ENCODE measurements at regions not wholly inside any gene's neighbourhood (a gene's known extent, or its start where the extent isn't known, plus 50 kb on each side); places are given as distances from the start of the nearest gene placed in this dataset.

DNA sequence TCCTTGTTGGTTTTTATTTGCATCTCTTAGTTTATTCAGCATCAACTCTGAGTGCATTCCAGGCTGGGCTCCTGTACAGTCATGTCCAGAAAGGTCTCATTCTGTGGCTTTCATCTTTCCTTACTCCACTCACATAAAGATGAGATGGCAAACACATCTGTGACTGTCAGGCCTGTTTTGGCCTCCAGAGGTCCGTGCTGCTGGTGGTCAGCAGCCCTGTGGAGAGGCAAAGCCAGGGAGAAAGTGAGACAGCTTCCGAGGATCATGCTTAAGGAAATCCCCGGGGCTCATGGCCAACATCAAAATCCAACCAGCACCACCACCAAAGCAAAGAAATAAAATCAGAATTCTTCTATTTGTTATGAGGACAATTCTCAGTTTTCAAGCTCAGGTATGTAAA lies 96.1 kb upstream of the HIVEP3 start:
- ChIA-PET POLR2A (no interaction called here), CTCF (no interaction called here)
- no peaks in the 10 kb centered on the region for H3K4me1 ChIP-seq (ENCODE audit: control insufficient read depth, insufficient read depth, low read length)
- no peak overlapping the region for H3K4me3 ChIP-seq (ENCODE audit: low read depth, low read length)
- no peak overlapping the region for H3K27ac ChIP-seq (ENCODE audit: extremely low read depth, low read depth, low read length)
- TF ChIP-seq ZNF169 (tag by site-specific recombination; IDR thresholded peaks at IDR 0.05), result no peak
- no peak for TF ChIP-seq ZNF707 (tag by site-specific recombination; IDR thresholded peaks at IDR 0.05)
- TF ChIP-seq, protein P1, sequence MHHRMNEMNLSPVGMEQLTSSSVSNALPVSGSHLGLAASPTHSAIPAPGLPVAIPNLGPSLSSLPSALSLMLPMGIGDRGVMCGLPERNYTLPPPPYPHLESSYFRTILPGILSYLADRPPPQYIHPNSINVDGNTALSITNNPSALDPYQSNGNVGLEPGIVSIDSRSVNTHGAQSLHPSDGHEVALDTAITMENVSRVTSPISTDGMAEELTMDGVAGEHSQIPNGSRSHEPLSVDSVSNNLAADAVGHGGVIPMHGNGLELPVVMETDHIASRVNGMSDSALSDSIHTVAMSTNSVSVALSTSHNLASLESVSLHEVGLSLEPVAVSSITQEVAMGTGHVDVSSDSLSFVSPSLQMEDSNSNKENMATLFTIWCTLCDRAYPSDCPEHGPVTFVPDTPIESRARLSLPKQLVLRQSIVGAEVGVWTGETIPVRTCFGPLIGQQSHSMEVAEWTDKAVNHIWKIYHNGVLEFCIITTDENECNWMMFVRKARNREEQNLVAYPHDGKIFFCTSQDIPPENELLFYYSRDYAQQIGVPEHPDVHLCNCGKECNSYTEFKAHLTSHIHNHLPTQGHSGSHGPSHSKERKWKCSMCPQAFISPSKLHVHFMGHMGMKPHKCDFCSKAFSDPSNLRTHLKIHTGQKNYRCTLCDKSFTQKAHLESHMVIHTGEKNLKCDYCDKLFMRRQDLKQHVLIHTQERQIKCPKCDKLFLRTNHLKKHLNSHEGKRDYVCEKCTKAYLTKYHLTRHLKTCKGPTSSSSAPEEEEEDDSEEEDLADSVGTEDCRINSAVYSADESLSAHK (tag by site-specific recombination; IDR thresholded peaks at IDR 0.05), result no peak
- no peak for TF ChIP-seq KLF9 (tag by site-specific recombination; IDR thresholded peaks at IDR 0.05; ENCODE audit: low read depth)
- TF ChIP-seq, protein P2, sequence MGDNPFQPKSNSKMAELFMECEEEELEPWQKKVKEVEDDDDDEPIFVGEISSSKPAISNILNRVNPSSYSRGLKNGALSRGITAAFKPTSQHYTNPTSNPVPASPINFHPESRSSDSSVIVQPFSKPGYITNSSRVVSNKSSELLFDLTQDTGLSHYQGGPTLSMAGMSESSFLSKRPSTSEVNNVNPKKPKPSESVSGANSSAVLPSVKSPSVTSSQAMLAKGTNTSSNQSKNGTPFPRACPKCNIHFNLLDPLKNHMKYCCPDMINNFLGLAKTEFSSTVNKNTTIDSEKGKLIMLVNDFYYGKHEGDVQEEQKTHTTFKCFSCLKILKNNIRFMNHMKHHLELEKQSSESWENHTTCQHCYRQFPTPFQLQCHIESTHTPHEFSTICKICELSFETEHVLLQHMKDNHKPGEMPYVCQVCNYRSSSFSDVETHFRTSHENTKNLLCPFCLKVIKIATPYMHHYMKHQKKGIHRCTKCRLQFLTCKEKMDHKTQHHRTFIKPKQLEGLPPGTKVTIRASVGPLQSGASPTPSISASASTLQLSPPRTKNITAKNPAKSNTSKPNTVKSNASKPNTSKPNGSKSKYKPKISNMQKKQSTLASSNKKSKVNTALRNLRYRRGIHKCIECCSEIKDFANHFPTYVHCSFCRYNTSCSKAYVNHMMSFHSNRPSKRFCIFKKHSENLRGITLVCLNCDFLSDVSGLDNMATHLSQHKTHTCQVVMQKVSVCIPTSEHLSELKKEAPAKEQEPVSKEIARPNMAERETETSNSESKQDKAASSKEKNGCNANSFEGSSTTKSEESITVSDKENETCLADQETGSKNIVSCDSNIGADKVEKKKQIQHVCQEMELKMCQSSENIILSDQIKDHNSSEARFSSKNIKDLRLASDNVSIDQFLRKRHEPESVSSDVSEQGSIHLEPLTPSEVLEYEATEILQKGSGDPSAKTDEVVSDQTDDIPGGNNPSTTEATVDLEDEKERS (tag by site-specific recombination; IDR thresholded peaks at IDR 0.05), result no peak
- TF ChIP-seq GLIS2 (tag by site-specific recombination; IDR thresholded peaks at IDR 0.05), result no peak
- TF ChIP-seq ZNF670 (tag by site-specific recombination; IDR thresholded peaks at IDR 0.05; ENCODE audit: low read depth), result no peak
- no peak for TF ChIP-seq ZNF777 (tag by site-specific recombination; IDR thresholded peaks at IDR 0.05; ENCODE audit: borderline replicate concordance)
- no peak for TF ChIP-seq HOXA7 (CRISPR knock-in tag; IDR thresholded peaks at IDR 0.05; ENCODE audit: borderline replicate concordance)
- TF ChIP-seq GFI1B (tag by site-specific recombination; IDR thresholded peaks at IDR 0.05), result no peak
- no peak for TF ChIP-seq ZNF560 (tag by site-specific recombination; IDR thresholded peaks at IDR 0.05; ENCODE audit: borderline replicate concordance)
- no peak for TF ChIP-seq ZNF571 (tag by site-specific recombination; IDR thresholded peaks at IDR 0.05)
- TF ChIP-seq ZSCAN16 (tag by site-specific recombination; IDR thresholded peaks at IDR 0.05), result no peak
- no peaks in the 10 kb centered on the region for H3K36me3 ChIP-seq (ENCODE audit: control insufficient read depth in 2 of 2, insufficient read depth in 1 of 2, low read length in 2 of 2)
- H3K9me3 ChIP-seq (ENCODE audit: control insufficient read depth, insufficient read depth, low read depth, low read length), result no peaks in the 10 kb centered on the region

DNA sequence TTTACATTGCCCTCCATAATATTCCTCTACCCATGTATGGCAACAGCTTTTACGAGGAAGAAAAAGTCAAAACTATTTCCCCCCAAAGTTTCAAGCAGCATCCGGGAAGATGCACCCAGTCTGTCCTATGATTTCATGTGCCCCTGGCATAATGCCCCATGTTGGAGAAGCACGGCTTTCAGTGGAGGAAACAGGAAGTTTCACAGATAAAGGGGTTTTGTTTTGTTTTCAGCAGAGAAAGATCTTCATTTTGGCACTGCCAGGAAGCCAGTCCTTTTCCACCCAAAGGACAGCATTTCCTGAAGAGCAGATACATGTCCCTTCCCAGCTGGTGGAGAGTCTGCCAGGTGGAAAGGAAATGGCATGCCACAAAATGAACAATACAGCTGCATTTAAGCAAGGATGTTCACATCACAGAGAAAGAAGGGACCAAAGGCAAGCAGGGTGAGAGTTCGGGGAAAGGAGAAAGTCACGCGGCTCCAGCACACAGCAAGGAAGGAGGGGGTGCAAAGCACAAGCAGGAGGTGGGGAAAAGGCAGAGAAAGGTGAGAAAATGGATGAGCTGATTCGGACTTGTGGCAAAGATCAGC lies 95.3 kb upstream of the HIVEP3 start:
- ChIA-PET POLR2A (no interaction called here), CTCF (no interaction called here)
- H3K9me3 ChIP-seq (ENCODE audit: control insufficient read depth, insufficient read depth, low read depth, low read length), result no peaks in the 10 kb centered on the region
- no peak overlapping the region for H3K4me3 ChIP-seq (ENCODE audit: low read depth, low read length)
- no peak overlapping the region for H3K27ac ChIP-seq (ENCODE audit: extremely low read depth, low read depth, low read length)
- H3K36me3 ChIP-seq (ENCODE audit: control insufficient read depth in 2 of 2, insufficient read depth in 1 of 2, low read length in 2 of 2), result no peaks in the 10 kb centered on the region
- TF ChIP-seq ZNF768 (tag by site-specific recombination; IDR thresholded peaks at IDR 0.05) (no peak), ZNF133 (tag by site-specific recombination; IDR thresholded peaks at IDR 0.05) (no peak), ZNF658 (tag by site-specific recombination; IDR thresholded peaks at IDR 0.05) (no peak)
- TF ChIP-seq, protein P3, sequence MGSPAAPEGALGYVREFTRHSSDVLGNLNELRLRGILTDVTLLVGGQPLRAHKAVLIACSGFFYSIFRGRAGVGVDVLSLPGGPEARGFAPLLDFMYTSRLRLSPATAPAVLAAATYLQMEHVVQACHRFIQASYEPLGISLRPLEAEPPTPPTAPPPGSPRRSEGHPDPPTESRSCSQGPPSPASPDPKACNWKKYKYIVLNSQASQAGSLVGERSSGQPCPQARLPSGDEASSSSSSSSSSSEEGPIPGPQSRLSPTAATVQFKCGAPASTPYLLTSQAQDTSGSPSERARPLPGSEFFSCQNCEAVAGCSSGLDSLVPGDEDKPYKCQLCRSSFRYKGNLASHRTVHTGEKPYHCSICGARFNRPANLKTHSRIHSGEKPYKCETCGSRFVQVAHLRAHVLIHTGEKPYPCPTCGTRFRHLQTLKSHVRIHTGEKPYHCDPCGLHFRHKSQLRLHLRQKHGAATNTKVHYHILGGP (tag by site-specific recombination; IDR thresholded peaks at IDR 0.05), result no peak
- no peaks in the 10 kb centered on the region for H3K4me1 ChIP-seq (ENCODE audit: control insufficient read depth, insufficient read depth, low read length)
